NCI-H82 treated with DMSO at 0.1 percent for 48 hours (cell line): ENCODE measurements at regions not wholly inside any gene's neighbourhood (a gene's known extent, or its start where the extent isn't known, plus 50 kb on each side); places are given as distances from the start of the nearest gene placed in this dataset.
A peak's percentile ranks its signal among the peaks of the same experiment; 100 is the strongest.

ENCODE experiments used
- DNase-seq: peaks from one replicate; lab custom pipeline; 2025; ENCODE audit not compliant: unreplicated experiment; lab: John Stamatoyannopoulos, UW

- DNase-seq = no peak
Measured at GRCh38 chr6:81253821-81254220, 498.7 kb downstream of the TENT5A start.

- no peak for DNase-seq
Measured at GRCh38 chr6:81252231-81252630, 500.2 kb downstream of the TENT5A start.

GRCh38 chr6:81246200-81246599 is 506.3 kb downstream of the TENT5A start:
- DNase-seq = no peak

GRCh38 chr6:81242624-81243023 is 509.9 kb downstream of the TENT5A start:
- DNase-seq = no peak

- peak; percentile 5 for DNase-seq
Measured at GRCh38 chr6:81241126-81242041, 511.1 kb downstream of the TENT5A start.

DNA sequence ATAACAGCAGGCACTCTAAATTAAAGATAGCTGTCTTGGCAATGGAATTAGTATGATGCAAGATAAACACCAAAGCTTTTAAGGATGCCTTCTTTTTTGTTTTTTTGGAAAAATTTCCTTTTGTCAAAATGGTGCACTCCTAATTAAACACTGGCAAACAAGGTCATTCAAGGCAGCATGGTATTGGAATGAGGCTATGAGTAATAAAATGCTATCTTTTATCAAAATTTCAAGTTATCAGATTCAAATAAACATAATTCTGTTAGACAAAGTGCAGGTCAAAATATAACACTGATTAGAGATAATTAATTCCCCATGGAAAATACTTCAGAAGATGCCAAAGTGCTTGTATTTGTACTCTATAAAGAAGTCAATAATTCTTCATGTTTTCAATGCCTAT is 514.1 kb downstream of the TENT5A start:
- no peak for DNase-seq

DNA sequence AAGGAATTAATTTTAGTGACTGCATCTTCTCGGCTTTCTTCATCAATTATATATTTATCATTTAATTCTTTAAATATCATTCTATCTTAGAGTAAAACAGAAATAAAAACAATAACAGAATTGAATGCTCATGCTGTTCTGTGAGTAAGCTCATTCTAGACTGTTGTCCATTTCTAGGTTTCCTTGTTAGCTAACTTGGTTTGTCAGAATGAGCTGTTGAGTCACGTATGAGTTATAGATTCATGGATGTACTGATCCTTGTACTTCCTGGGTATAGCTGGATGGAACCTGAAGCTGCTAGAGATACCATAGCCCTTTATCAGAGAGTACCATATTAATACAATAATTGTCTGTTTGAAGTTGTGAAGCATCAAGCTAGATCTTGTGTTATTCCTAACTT is 515.3 kb downstream of the TENT5A start:
- DNase-seq = no peak

DNA sequence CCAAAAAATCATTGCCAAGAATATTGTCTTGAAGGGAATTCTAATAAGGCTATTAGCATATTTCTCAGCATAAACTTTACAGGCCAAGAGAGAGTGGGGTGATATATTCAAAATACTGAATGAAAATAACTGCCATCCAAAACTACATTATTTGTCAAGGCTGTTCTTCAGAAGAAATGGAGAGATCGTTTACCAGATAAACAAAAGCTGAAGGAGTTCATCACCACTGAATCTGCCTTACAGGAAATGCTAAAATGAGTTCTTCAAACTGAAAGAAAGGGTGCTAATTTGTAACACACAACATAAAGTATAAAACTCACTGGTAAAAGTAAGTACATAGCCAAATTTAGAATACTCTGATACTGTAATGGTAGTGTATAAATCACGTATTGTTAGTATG is 517.0 kb downstream of the TENT5A start:
- DNase-seq = no peak

DNA sequence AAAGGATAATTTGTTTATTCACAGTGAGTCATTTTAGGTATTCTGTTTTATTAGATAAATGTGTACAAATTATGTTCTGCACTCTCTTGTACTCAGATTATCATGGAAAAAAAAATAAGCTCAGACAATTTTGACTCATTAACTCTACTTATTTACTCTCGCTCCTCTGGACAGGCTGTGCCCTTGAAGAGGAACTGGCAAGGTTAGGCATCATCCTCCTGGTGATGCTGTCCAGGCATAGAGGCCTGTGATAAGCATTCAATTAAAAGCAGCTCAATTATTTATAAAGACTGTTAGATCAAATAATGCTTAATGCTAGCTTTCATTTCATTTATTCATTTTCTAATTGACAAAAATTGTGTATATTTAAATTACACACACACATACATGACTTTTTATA is 518.5 kb downstream of the TENT5A start:
- DNase-seq = no peak

DNA sequence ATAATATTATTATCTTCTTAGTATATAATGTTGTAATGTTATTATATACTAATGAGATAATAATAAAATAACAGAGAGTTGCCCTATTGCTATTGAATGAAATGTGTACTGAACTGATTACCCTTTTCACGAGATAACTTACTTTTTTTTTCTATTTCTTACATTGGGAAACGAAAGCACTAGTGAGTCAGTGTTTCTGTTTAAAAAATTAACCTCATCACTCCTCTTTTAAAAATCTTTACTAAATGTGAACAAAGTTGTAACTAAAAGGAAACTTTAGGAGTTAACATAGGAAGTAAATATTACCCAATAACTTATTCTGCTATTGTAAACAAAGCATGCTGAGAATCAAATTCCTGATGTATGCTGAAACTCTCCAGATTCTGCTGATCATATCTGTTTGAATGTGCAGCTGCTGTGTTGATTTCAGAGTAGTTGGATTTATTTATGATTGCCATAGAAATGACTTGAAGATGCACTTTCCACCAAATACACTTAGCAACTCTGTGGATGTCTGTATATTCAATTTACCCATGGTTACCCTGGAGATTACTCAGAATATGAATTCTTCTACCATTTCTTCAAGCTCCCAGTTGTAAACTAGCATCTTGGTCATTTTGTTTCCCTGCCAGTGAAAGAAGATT is 523.4 kb downstream of the TENT5A start:
- DNase-seq = no peak

DNA sequence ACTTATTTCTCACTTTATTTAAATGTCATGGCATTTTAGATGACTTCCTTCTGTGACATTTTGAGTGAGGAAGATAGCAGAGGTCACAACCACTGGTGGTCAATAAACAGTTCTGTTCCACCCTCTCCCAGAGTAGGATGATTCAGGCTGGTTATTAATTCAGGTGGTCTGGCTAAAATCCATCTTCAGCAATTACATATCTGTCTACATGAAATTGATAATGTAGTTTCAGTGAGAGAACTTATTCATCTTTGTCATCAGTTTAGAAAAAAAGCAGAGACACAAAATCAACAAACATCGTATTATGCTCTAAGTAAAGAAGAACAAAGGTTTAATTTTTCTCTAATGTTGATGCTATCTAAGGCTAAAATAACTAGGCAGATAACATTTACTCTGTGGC is 525.5 kb downstream of the TENT5A start:
- no peak for DNase-seq

DNA sequence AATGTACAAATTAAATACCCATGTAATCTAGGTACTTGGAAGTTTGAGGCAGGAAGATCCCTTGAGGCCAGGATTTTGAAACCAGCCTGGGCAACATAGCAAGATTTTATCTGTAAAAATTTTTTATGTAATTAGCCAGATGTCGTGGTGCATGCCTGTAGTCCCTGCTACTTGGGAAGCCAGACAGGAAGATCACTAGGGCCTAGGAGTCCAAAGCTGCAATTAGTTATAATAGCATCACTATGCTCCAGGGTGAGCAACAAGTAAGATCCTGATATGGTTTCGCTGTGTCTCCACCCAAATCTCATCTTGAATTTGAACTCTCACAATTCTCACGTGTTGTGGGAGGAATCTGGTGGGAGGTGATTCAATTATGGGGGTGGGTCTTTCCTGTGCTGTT is 535.8 kb downstream of the TENT5A start:
- DNase-seq = no peak

GRCh38 chr6:81215092-81215432 is 537.4 kb downstream of the TENT5A start:
- no peak for DNase-seq

- no peak for DNase-seq
Measured at GRCh38 chr6:81214414-81215091, 537.9 kb downstream of the TENT5A start.

GRCh38 chr6:81204731-81205130 is 547.8 kb downstream of the TENT5A start:
- no peak for DNase-seq

GRCh38 chr6:81194374-81194773 is 558.1 kb downstream of the TENT5A start:
- DNase-seq = no peak

DNA sequence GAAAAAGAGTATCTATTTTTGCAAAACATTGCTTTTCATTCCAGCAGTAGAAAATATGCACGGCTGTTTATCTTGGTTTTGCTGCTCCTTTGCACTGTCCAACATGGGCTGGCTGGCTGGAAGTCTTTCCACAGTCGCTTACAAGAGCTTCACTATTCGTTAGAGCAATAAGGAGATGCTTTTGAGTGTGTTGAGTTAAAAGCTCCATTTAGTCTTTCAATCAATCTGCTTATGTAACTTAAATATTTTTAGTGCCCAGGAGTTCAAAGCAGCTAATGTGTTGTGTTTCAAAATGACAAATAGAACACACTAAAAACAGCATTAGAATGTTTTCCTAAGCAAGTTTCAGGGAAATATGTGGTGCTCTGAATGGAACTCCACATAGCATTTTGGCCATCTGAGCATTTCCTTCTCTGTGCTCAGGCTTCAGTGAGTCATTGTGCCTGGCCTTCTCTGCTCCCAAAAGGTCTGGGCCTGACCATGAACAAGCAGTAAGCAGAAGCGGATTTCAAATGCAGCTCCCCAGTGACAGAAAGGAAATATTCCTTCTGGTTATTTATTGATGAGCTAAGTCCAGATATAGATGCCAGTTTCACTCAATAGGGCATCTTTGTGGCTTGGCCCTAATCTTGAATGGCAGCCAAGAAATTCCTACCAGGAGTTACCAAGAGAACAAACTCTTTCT is 580.3 kb downstream of the TENT5A start:
- DNase-seq = no peak

GRCh38 chr6:81169166-81169565 is 583.3 kb downstream of the TENT5A start:
- no peak for DNase-seq

- no peak for DNase-seq
Measured at GRCh38 chr6:81166770-81167169, 585.7 kb downstream of the TENT5A start.

DNA sequence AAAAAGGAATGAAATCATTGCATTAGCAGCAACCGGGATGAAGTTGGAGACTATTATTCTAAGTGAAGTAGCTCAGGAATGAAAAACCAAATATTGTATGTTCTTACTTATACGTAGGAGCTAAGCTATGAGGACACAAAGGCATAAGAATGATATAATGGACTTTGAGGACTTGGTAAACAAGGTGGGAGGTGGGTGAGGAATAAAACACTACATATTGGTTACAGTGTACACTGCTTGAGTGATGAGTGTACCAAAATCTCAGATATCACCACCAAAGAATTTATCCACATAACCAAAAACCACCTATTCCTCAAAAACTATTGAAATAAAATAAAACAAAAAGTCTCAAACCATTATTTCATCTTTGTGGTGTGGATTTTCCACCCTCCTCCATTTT is 593.5 kb downstream of the TENT5A start:
- no peak for DNase-seq

- no peak for DNase-seq
Measured at GRCh38 chr6:81148751-81149150, 603.7 kb downstream of the TENT5A start.
